ENCODE measurements at regions not wholly inside any gene's neighbourhood (a gene's known extent, or its start where the extent isn't known, plus 50 kb on each side); places are given as distances from the start of the nearest gene placed in this dataset.
"Not testable (repeated sequence)": the region's sequence is repeated elsewhere in the genome, so short reads cannot be mapped to it uniquely, and the experiment has no call there.

- DNase-seq: no peak
Measured at GRCh38 chr14:47993883-47994282, 318.5 kb upstream of the MDGA2 start.

- DNase-seq: no peak
Measured at GRCh38 chr14:47988175-47988574, 312.8 kb upstream of the MDGA2 start.

- DNase-seq: no peak
Measured at GRCh38 chr14:47978871-47979270, 303.5 kb upstream of the MDGA2 start.

- DNase-seq: no peak
Measured at GRCh38 chr14:47976139-47976538, 300.7 kb upstream of the MDGA2 start.

GRCh38 chr14:47966076-47966810 is 290.8 kb upstream of the MDGA2 start:
- no peak for DNase-seq

- no peak for DNase-seq
Measured at GRCh38 chr14:47961634-47962033, 286.2 kb upstream of the MDGA2 start.

- no peak for DNase-seq
Measured at GRCh38 chr14:47959740-47960139, 284.3 kb upstream of the MDGA2 start.

GRCh38 chr14:47949006-47949405 is 273.6 kb upstream of the MDGA2 start:
- no peak for DNase-seq

GRCh38 chr14:47935332-47935731 is 259.9 kb upstream of the MDGA2 start:
- no peak for DNase-seq

- DNase-seq: no peak
Measured at GRCh38 chr14:47929334-47929733, 253.9 kb upstream of the MDGA2 start.

GRCh38 chr14:47921133-47921532 is 245.7 kb upstream of the MDGA2 start:
- no peak for DNase-seq

- DNase-seq: no peak
Measured at GRCh38 chr14:47919997-47920396, 244.6 kb upstream of the MDGA2 start.

- DNase-seq: no peak
Measured at GRCh38 chr14:47919334-47919846, 244.0 kb upstream of the MDGA2 start.

- DNase-seq: no peak
Measured at GRCh38 chr14:47917344-47917954, 242.0 kb upstream of the MDGA2 start.

- not testable (repeated sequence) for DNase-seq
Measured at GRCh38 chr14:47901141-47901540, 225.7 kb upstream of the MDGA2 start.

- DNase-seq: no peak
Measured at GRCh38 chr14:47899685-47900084, 224.3 kb upstream of the MDGA2 start.

GRCh38 chr14:47874350-47874749 is 198.9 kb upstream of the MDGA2 start:
- no peak for DNase-seq

GRCh38 chr14:47872588-47872987 is 197.2 kb upstream of the MDGA2 start:
- DNase-seq: no peak

GRCh38 chr14:47863441-47863840 is 188.0 kb upstream of the MDGA2 start:
- no peak for DNase-seq

GRCh38 chr14:47857646-47858045 is 182.2 kb upstream of the MDGA2 start:
- DNase-seq: no peak

- DNase-seq: no peak
Measured at GRCh38 chr14:47852278-47852677, 176.9 kb upstream of the MDGA2 start.

GRCh38 chr14:47846008-47846407 is 170.6 kb upstream of the MDGA2 start:
- DNase-seq: no peak

GRCh38 chr14:47843236-47843635 is 167.8 kb upstream of the MDGA2 start:
- DNase-seq: no peak

- no peak for DNase-seq
Measured at GRCh38 chr14:47833011-47833410, 157.6 kb upstream of the MDGA2 start.

All from occipital lobe (tissue), 1 donor.